HCT116 (cell line): ENCODE measurements at regions not wholly inside any gene's neighbourhood (a gene's known extent, or its start where the extent isn't known, plus 50 kb on each side); places are given as distances from the start of the nearest gene placed in this dataset.

Experiments
- ATAC-seq: fragments of 200-7000 bp; cut with Tn5 transposase; 2 replicates; pipeline ENCODE4 v1.9.1; 2020; ENCODE audit warnings: mild to moderate bottlenecking, moderate library complexity
- BruUV-seq: library from RNA; stranded (reverse); fragments of 400-500 nt; replicated peaks from 2 replicates; lab custom pipeline; 2021; lab: Mats Ljungman, UMichigan
- CTCF ChIA-PET: fragments of 300-600 bp; sonication (Branson Sonifier 250); formaldehyde crosslinking; loops from one replicate; lab custom pipeline; 2021; ENCODE audit warnings: antibody characterized with exemption; lab: Charles Lee
- POLR2A ChIA-PET: fragments of 300-600, 350-600 bp; sonication (Branson Sonifier 250); formaldehyde crosslinking; loops from one replicate; lab custom pipeline; 2021; ENCODE audit warnings: antibody characterized with exemption; lab: Charles Lee
- RAD21 ChIA-PET, 2 experiments: fragments of 300-600 bp; sonication (Branson Sonifier 250); formaldehyde crosslinking; loops; one replicate each; lab custom pipeline; 2023; ENCODE audit warnings: low total read pairs in 2 of 2; ENCODE audit not compliant: uncharacterized antibody in 2 of 2, unreplicated experiment in 2 of 2, low non-redundant PET in 1 of 2; lab: Charles Lee
- DNase-seq: peaks from one replicate; pipeline ENCODE4 v3.0.0-alpha.2; 2010; ENCODE audit warnings: low read depth, low spot score
- H2AFZ ChIP-seq: fragments of 200-600 bp; shearing (Covaris generic), sonication (generic); 2 replicates; pipeline ENCODE4 v1.6.1; 2017; ENCODE audit warnings: low read depth, mixed run types, mixed read lengths, antibody characterized with exemption, low read length; ENCODE audit not compliant: poor library complexity, severe bottlenecking
- H3K27ac ChIP-seq: 2 replicates; pipeline ENCODE4 v1.5.1; 2012; ENCODE audit warnings: low read depth, low read length
- H3K27me3 ChIP-seq: fragments of 200-600 bp; sonication (generic); 2 replicates; pipeline ENCODE4 v1.6.1; 2016; ENCODE audit warnings: mixed run types, low read length, mixed read lengths; ENCODE audit not compliant: insufficient read depth
- H3K36me3 ChIP-seq, 2 experiments: fragments of 200-500 bp in 1 of 2; fragments of 200-600 bp in 1 of 2; sonication (Bioruptor generic) in 1 of 2; sonication (generic) in 1 of 2; 2 replicates each; pipeline versions ENCODE4 v1.5.1 to v1.6.1; 2014 to 2016; ENCODE audit warnings: low read length in 2 of 2, inconsistent platforms in 1 of 2, mixed read lengths in 1 of 2, mixed run types in 1 of 2; ENCODE audit not compliant: insufficient read depth in 2 of 2, control insufficient read depth in 1 of 2
- H3K4me1 ChIP-seq, 2 experiments: fragments of 200-600 bp in 1 of 2; sonication (generic) in 1 of 2; 2 replicates each; pipeline versions ENCODE4 v1.5.1 to v1.6.1; 2012 to 2017; ENCODE audit warnings: low read length in 2 of 2, inconsistent platforms in 1 of 2, mild to moderate bottlenecking in 1 of 2, mixed read lengths in 1 of 2, mixed run types in 1 of 2, moderate library complexity in 1 of 2; ENCODE audit not compliant: insufficient read depth in 2 of 2, control insufficient read depth in 1 of 2
- H3K4me2 ChIP-seq: fragments of 200-600 bp; sonication (generic); 2 replicates; pipeline ENCODE4 v1.6.1; 2017; ENCODE audit warnings: mixed run types, low read length, mixed read lengths
- H3K4me3 ChIP-seq, 2 experiments: fragments of 200-600 bp in 1 of 2; sonication (generic) in 1 of 2; replicated peaks in 1 of 2; 2 replicates each; pipeline ENCODE4 v1.5.1; 2011 to 2016; ENCODE audit warnings: low read length in 2 of 2, control low read depth in 1 of 2, low read depth in 1 of 2, mild to moderate bottlenecking in 1 of 2, mixed read lengths in 1 of 2, mixed run types in 1 of 2
- H3K79me2 ChIP-seq: fragments of 200-600 bp; sonication (generic); 2 replicates; pipeline ENCODE4 v1.6.1; 2017; ENCODE audit warnings: mild to moderate bottlenecking, mixed run types, low read length, moderate library complexity, mixed read lengths; ENCODE audit not compliant: insufficient read depth
- H3K9ac ChIP-seq: fragments of 200-600 bp; sonication (generic); 2 replicates; pipeline ENCODE4 v1.6.1; 2016; ENCODE audit warnings: low read length, mixed read lengths
- H3K9me2 ChIP-seq: fragments of 200-600 bp; sonication (generic), shearing (Covaris generic); 2 replicates; pipeline ENCODE4 v1.6.1; 2017; ENCODE audit warnings: mixed run types, mild to moderate bottlenecking, moderate library complexity; ENCODE audit not compliant: insufficient read depth
- H3K9me3 ChIP-seq, 2 experiments: fragments of 200-500 bp in 1 of 2; fragments of 200-600 bp in 1 of 2; sonication (Bioruptor generic) in 1 of 2; sonication (generic) in 1 of 2; 2 replicates each; pipeline ENCODE4 v1.6.1; 2014 to 2017; ENCODE audit warnings: low read length in 2 of 2, mixed read lengths in 2 of 2, inconsistent platforms in 1 of 2, low read depth in 1 of 2, mild to moderate bottlenecking in 1 of 2, mixed run types in 1 of 2, moderate library complexity in 1 of 2; ENCODE audit not compliant: control insufficient read depth in 1 of 2, insufficient read depth in 1 of 2
- H4K20me1 ChIP-seq: fragments of 200-600 bp; sonication (generic), shearing (Covaris generic); 2 replicates; pipeline ENCODE4 v1.6.1; 2017; ENCODE audit warnings: mixed run types, mild to moderate bottlenecking, moderate library complexity; ENCODE audit not compliant: insufficient read depth
- CBX3 ChIP-seq: IDR thresholded peaks from 2 replicates; pipeline ENCODE4 v1.6.1; 2012; ENCODE audit warnings: low read depth
- EZH2 ChIP-seq: fragments of 200-600 bp; sonication (generic); IDR thresholded peaks from 2 replicates; pipeline ENCODE4 v1.6.1; 2017; ENCODE audit warnings: antibody characterized with exemption, mixed run types
- JUND ChIP-seq: IDR thresholded peaks from 2 replicates; pipeline ENCODE4 v1.6.1; 2012
- RAD21 ChIP-seq: IDR thresholded peaks from 2 replicates; pipeline ENCODE4 v1.6.1; 2012; ENCODE audit warnings: low read depth, mild to moderate bottlenecking
- SIN3A ChIP-seq: IDR thresholded peaks from 2 replicates; pipeline ENCODE4 v1.6.1; 2012; ENCODE audit warnings: low read depth
- SRF ChIP-seq: IDR thresholded peaks from 2 replicates; pipeline ENCODE4 v1.6.1; 2012; ENCODE audit warnings: low read depth
- intact Hi-C: fragments of 100-400 bp; cut with micrococcal nuclease; formaldehyde crosslinking; loops from 2 replicates; pipeline ENCODE4 v1.10.0; 2022
- TF ChIP-seq, protein P1 (sequence below): IDR thresholded peaks from 2 replicates; pipeline ENCODE4 v1.6.1; 2011; ENCODE audit warnings: mild to moderate bottlenecking, low read length, moderate library complexity; ENCODE audit not compliant: insufficient replicate concordance; ENCODE audit errors: extremely low read depth
- TF ChIP-seq, protein P2 (sequence below): IDR thresholded peaks from 2 replicates; pipeline ENCODE4 v1.6.1; 2012; ENCODE audit warnings: low read depth

DNA sequence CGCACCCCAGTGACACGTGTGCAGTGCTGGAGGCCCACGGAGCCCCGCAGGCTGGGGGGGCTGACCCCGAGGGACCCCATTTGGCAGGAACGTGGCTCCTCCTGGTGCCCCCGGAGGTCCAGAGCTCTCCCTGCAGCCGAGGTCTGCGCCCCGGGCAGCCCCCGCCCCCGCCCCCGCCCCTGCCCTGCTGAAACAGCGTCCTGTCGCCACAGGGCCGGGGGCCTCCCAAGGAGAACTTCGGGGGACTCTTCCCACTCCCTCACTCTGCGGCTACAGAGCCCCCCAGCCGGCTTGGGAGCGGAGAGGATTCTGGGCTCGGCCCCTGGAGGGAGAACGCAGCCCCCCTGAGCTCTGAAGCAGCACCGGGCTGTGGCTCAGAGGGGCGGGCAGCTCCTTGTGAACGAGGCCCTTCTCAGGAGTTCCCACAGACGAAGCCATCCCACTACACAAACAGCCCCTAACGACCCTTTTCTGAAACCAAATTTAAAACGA is 115.2 kb downstream of the DLL1 start:
- H3K4me1 ChIP-seq, result peaks cover 11 to 22% of the 10 kb centered on the region in 2 experiments
- no peak for TF ChIP-seq RAD21
- no peak for TF ChIP-seq CBX3
- no peak for TF ChIP-seq SIN3A
- TF ChIP-seq, protein P1, sequence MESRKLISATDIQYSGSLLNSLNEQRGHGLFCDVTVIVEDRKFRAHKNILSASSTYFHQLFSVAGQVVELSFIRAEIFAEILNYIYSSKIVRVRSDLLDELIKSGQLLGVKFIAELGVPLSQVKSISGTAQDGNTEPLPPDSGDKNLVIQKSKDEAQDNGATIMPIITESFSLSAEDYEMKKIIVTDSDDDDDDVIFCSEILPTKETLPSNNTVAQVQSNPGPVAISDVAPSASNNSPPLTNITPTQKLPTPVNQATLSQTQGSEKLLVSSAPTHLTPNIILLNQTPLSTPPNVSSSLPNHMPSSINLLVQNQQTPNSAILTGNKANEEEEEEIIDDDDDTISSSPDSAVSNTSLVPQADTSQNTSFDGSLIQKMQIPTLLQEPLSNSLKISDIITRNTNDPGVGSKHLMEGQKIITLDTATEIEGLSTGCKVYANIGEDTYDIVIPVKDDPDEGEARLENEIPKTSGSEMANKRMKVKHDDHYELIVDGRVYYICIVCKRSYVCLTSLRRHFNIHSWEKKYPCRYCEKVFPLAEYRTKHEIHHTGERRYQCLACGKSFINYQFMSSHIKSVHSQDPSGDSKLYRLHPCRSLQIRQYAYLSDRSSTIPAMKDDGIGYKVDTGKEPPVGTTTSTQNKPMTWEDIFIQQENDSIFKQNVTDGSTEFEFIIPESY, result no peak
- TF ChIP-seq, protein P2, sequence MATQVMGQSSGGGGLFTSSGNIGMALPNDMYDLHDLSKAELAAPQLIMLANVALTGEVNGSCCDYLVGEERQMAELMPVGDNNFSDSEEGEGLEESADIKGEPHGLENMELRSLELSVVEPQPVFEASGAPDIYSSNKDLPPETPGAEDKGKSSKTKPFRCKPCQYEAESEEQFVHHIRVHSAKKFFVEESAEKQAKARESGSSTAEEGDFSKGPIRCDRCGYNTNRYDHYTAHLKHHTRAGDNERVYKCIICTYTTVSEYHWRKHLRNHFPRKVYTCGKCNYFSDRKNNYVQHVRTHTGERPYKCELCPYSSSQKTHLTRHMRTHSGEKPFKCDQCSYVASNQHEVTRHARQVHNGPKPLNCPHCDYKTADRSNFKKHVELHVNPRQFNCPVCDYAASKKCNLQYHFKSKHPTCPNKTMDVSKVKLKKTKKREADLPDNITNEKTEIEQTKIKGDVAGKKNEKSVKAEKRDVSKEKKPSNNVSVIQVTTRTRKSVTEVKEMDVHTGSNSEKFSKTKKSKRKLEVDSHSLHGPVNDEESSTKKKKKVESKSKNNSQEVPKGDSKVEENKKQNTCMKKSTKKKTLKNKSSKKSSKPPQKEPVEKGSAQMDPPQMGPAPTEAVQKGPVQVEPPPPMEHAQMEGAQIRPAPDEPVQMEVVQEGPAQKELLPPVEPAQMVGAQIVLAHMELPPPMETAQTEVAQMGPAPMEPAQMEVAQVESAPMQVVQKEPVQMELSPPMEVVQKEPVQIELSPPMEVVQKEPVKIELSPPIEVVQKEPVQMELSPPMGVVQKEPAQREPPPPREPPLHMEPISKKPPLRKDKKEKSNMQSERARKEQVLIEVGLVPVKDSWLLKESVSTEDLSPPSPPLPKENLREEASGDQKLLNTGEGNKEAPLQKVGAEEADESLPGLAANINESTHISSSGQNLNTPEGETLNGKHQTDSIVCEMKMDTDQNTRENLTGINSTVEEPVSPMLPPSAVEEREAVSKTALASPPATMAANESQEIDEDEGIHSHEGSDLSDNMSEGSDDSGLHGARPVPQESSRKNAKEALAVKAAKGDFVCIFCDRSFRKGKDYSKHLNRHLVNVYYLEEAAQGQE, result no peak
- TF ChIP-seq EZH2, result no peak
- TF ChIP-seq JUND, result no peak
- no peak for TF ChIP-seq SRF
- no peaks in the 10 kb centered on the region for H4K20me1 ChIP-seq
- no peak overlapping the region for H2AFZ ChIP-seq
- DNase-seq (no peak), ATAC-seq (no peak)
- no peak overlapping the region for H3K4me2 ChIP-seq
- H3K27ac ChIP-seq, result no peak overlapping the region
- H3K36me3 ChIP-seq, result no peaks in the 10 kb centered on the region
- H3K9me2 ChIP-seq, result no peaks in the 10 kb centered on the region
- RAD21 ChIA-PET, result no interaction called here
- CTCF ChIA-PET, result no interaction called here
- H3K4me3 ChIP-seq, result no peak overlapping the region
- H3K79me2 ChIP-seq, result no peaks in the 10 kb centered on the region
- POLR2A ChIA-PET, result no interaction called here
- BruUV-seq, result no TSS peak
- intact Hi-C loops, result no loop called here
- no peaks in the 10 kb centered on the region; a peak in 1 of 4 replicates for H3K9me3 ChIP-seq
- H3K9ac ChIP-seq, result no peak overlapping the region
- H3K27me3 ChIP-seq, result no peaks in the 10 kb centered on the region
